ENCODE measurements at regions not wholly inside any gene's neighbourhood (a gene's known extent, or its start where the extent isn't known, plus 50 kb on each side); places are given as distances from the start of the nearest gene placed in this dataset.

GRCh38 chr17:72421128-72422092, 300.6 kb downstream of the SOX9 start:
- peak in 2 of 58 donors; percentile 42 to 64 for DNase-seq

GRCh38 chr17:72422204-72422504, 301.3 kb downstream of the SOX9 start:
- DNase-seq: no peak

- peak in 4 of 58 donors; percentile 10 to 58 (median 48) for DNase-seq
Measured at GRCh38 chr17:72422505-72423285, 301.9 kb downstream of the SOX9 start.

- DNase-seq: no peak
Measured at GRCh38 chr17:72423286-72423589, 302.4 kb downstream of the SOX9 start.

- DNase-seq: no peak
Measured at GRCh38 chr17:72423718-72424117, 302.9 kb downstream of the SOX9 start.

GRCh38 chr17:72424505-72425117, 303.8 kb downstream of the SOX9 start:
- no peak for DNase-seq

GRCh38 chr17:72425133-72425793, 304.4 kb downstream of the SOX9 start:
- no peak for DNase-seq

GRCh38 chr17:72425794-72426168, 305.0 kb downstream of the SOX9 start:
- DNase-seq: no peak

- DNase-seq: no peak
Measured at GRCh38 chr17:72426321-72426720, 305.5 kb downstream of the SOX9 start.

- no peak for DNase-seq
Measured at GRCh38 chr17:72426948-72427760, 306.3 kb downstream of the SOX9 start.

GRCh38 chr17:72427761-72428109, 306.9 kb downstream of the SOX9 start:
- no peak for DNase-seq

- DNase-seq: no peak
Measured at GRCh38 chr17:72429066-72429638, 308.3 kb downstream of the SOX9 start.

GRCh38 chr17:72430611-72431432, 310.0 kb downstream of the SOX9 start:
- no peak for DNase-seq

GRCh38 chr17:72432143-72432621, 311.4 kb downstream of the SOX9 start:
- no peak for DNase-seq

- no peak for DNase-seq
Measured at GRCh38 chr17:72432881-72433280, 312.1 kb downstream of the SOX9 start.

GRCh38 chr17:72433797-72434196, 313.0 kb downstream of the SOX9 start:
- DNase-seq: peak in 1 of 58 donors; percentile 33

- DNase-seq: no peak
Measured at GRCh38 chr17:72434581-72434980, 313.8 kb downstream of the SOX9 start.

GRCh38 chr17:72434991-72435618, 314.3 kb downstream of the SOX9 start:
- DNase-seq: no peak

- DNase-seq: no peak
Measured at GRCh38 chr17:72438783-72439182, 318.0 kb downstream of the SOX9 start.
